CD14-positive monocyte (primary cell): ENCODE measurements at regions not wholly inside any gene's neighbourhood (a gene's known extent, or its start where the extent isn't known, plus 50 kb on each side); places are given as distances from the start of the nearest gene placed in this dataset.

Experiments
- DNase-seq, 3 donors: peaks; one replicate each; pipeline ENCODE4 v3.0.0-alpha.2; 2011 to 2022
- H2AFZ ChIP-seq: 2 replicates; pipeline ENCODE4 v1.6.0; 2012; ENCODE audit warnings: mild to moderate bottlenecking, low read depth, low read length, inconsistent platforms; ENCODE audit not compliant: insufficient read depth, poor library complexity, severe bottlenecking
- H3K27ac ChIP-seq, 2 donors: 1 replicate in 1 of 2; 2 replicates in 1 of 2; pipeline ENCODE4 v1.5.1; 2012 to 2013; ENCODE audit warnings: low read length in 2 of 2, control low read depth in 1 of 2, inconsistent platforms in 1 of 2, low read depth in 1 of 2, mild to moderate bottlenecking in 1 of 2
- H3K27me3 ChIP-seq, 2 donors: one replicate each; pipeline versions ENCODE4 v1.6.0 to v1.6.1; 2011 to 2013; ENCODE audit warnings: low read length in 2 of 2; ENCODE audit not compliant: control insufficient read depth in 2 of 2, insufficient read depth in 2 of 2
- H3K36me3 ChIP-seq, 2 donors: replicated peaks in 1 of 2; 1 replicate in 1 of 2; 2 replicates in 1 of 2; pipeline versions ENCODE4 v1.5.1 to v1.6.1; 2012 to 2013; ENCODE audit warnings: low read length in 2 of 2, control low read depth in 1 of 2, inconsistent platforms in 1 of 2, mild to moderate bottlenecking in 1 of 2; ENCODE audit not compliant: insufficient read depth in 2 of 2, control insufficient read depth in 1 of 2
- H3K4me1 ChIP-seq, 2 donors: 1 replicate in 1 of 2; 2 replicates in 1 of 2; pipeline versions ENCODE4 v1.5.1 to v1.6.1; 2012 to 2013; ENCODE audit warnings: low read length in 2 of 2, control low read depth in 1 of 2, inconsistent platforms in 1 of 2, mild to moderate bottlenecking in 1 of 2, moderate library complexity in 1 of 2; ENCODE audit not compliant: insufficient read depth in 2 of 2, control insufficient read depth in 1 of 2
- H3K4me2 ChIP-seq: replicated peaks from 2 replicates; pipeline ENCODE3; 2012; ENCODE audit warnings: low read length, moderate library complexity, mild to moderate bottlenecking; ENCODE audit not compliant: poor library complexity, severe bottlenecking; ENCODE audit errors: extremely low read depth
- H3K4me3 ChIP-seq, 3 experiments: fragments of 200-600 bp in 1 of 3; sonication (generic) in 1 of 3; replicated peaks in 1 of 3; 1 replicate in 2 of 3; 2 replicates in 1 of 3; pipeline ENCODE4 v1.5.1; 2011 to 2013; ENCODE audit warnings: low read length in 3 of 3, mild to moderate bottlenecking in 3 of 3, control low read depth in 2 of 3, low read depth in 2 of 3, inconsistent platforms in 1 of 3, moderate library complexity in 1 of 3
- H3K79me2 ChIP-seq: 2 replicates; pipeline ENCODE4 v1.6.0; 2012; ENCODE audit warnings: mild to moderate bottlenecking, control low read depth, inconsistent platforms, low read length, moderate library complexity; ENCODE audit not compliant: insufficient read depth
- H3K9ac ChIP-seq: 2 replicates; pipeline ENCODE4 v1.6.0; 2017; ENCODE audit warnings: low read length, mild to moderate bottlenecking; ENCODE audit not compliant: insufficient read depth, poor library complexity, severe bottlenecking
- H3K9me3 ChIP-seq, 2 donors: replicated peaks in 1 of 2; 1 replicate in 1 of 2; 2 replicates in 1 of 2; pipeline versions ENCODE4 v1.5.1 to v1.6.1; 2012 to 2013; ENCODE audit warnings: low read length in 2 of 2, control low read depth in 1 of 2; ENCODE audit not compliant: control insufficient read depth in 1 of 2, insufficient read depth in 1 of 2
- H4K20me1 ChIP-seq: 2 replicates; pipeline ENCODE4 v1.6.0; 2012; ENCODE audit warnings: mild to moderate bottlenecking, low read length, control low read depth, moderate library complexity; ENCODE audit not compliant: insufficient read depth
- H3K27ac Mint-ChIP-seq, 7 donors: one replicate each; pipeline ENCODE4 v1.8.0; 2020; ENCODE audit warnings: mild to moderate bottlenecking in 7 of 7, mixed read lengths in 7 of 7, moderate library complexity in 6 of 7, inconsistent platforms in 2 of 7
- H3K27me3 Mint-ChIP-seq, 3 donors: one replicate each; pipeline ENCODE4 v1.8.0; 2021 to 2022; ENCODE audit warnings: low read depth in 3 of 3, mild to moderate bottlenecking in 3 of 3, mixed read lengths in 3 of 3, moderate library complexity in 3 of 3, inconsistent platforms in 1 of 3
- H3K36me3 Mint-ChIP-seq, 2 donors: one replicate each; pipeline ENCODE4 v1.8.0; 2020; ENCODE audit warnings: mixed read lengths in 2 of 2, inconsistent platforms in 1 of 2, mild to moderate bottlenecking in 1 of 2
- H3K4me1 Mint-ChIP-seq: one replicate; pipeline ENCODE4 v1.8.0; 2020; ENCODE audit warnings: mild to moderate bottlenecking, mixed read lengths
- H3K4me3 Mint-ChIP-seq, 2 donors: one replicate each; pipeline ENCODE4 v1.8.0; 2020; ENCODE audit warnings: mild to moderate bottlenecking in 2 of 2, mixed read lengths in 2 of 2, moderate library complexity in 1 of 2
- H3K9me3 Mint-ChIP-seq, 7 donors: one replicate each; pipeline ENCODE4 v1.8.0; 2020 to 2022; ENCODE audit warnings: mixed read lengths in 7 of 7, mild to moderate bottlenecking in 6 of 7, moderate library complexity in 6 of 7, inconsistent platforms in 2 of 7
- WGBS: methylation state at CpG from one replicate; pipeline ENCODE4 v1.1.5; 2013; ENCODE audit warnings: missing lambda C conversion rate; ENCODE audit not compliant: insufficient coverage; 5-methylcytosine and 5-hydroxymethylcytosine counted together
- intact Hi-C, 2 donors: fragments of 100-400 bp; cut with micrococcal nuclease; formaldehyde crosslinking; loops; one replicate each; pipeline versions ENCODE4 v1.15.0 to v1.15.1; 2023
- TF ChIP-seq, protein P1 (sequence below): fragments of 200-600 bp; IDR thresholded peaks from one replicate; pipeline ENCODE4 v1.8.0; 2022; ENCODE audit warnings: antibody characterized with exemption, mild to moderate bottlenecking

GRCh38 chr14:28300356-28300755 is 466.2 kb upstream of the FOXG1 start:
- no peak overlapping the region for H3K9ac ChIP-seq
- peaks cover 0 to 2% (median 0%) of the 10 kb centered on the region in 3 donors for H3K27me3 Mint-ChIP-seq
- H3K36me3 Mint-ChIP-seq: no peaks in the 10 kb centered on the region

DNA sequence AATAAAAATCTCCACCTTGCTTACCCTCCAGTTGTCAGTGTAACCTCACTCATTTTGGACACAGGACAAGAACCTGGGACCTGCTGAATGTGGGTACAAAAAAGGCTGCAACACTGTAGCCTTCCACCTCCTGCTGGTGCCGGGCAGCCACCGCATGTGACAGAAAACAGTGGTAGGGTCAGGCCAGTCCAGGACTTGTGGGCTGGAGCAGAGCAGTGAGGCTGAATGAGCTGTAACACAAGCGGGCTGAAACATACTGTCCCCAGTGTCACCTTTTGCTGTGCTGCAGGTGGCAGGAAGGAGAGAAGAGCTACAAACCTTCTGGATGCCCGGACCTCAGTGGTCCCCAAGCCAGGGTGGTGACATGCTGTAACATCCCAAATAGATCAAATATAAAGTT is 465.4 kb upstream of the FOXG1 start:
- intact Hi-C loops: no loop called here
- H3K79me2 ChIP-seq: no peaks in the 10 kb centered on the region
- H3K36me3 ChIP-seq: no peaks in the 10 kb centered on the region
- no peak overlapping the region for H3K9ac ChIP-seq
- no peak overlapping the region for H3K4me3 Mint-ChIP-seq
- TF ChIP-seq, protein P1, sequence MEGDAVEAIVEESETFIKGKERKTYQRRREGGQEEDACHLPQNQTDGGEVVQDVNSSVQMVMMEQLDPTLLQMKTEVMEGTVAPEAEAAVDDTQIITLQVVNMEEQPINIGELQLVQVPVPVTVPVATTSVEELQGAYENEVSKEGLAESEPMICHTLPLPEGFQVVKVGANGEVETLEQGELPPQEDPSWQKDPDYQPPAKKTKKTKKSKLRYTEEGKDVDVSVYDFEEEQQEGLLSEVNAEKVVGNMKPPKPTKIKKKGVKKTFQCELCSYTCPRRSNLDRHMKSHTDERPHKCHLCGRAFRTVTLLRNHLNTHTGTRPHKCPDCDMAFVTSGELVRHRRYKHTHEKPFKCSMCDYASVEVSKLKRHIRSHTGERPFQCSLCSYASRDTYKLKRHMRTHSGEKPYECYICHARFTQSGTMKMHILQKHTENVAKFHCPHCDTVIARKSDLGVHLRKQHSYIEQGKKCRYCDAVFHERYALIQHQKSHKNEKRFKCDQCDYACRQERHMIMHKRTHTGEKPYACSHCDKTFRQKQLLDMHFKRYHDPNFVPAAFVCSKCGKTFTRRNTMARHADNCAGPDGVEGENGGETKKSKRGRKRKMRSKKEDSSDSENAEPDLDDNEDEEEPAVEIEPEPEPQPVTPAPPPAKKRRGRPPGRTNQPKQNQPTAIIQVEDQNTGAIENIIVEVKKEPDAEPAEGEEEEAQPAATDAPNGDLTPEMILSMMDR: no peak
- H3K27me3 Mint-ChIP-seq: peaks cover 0 to 2% (median 0%) of the 10 kb centered on the region in 3 donors
- no peaks in the 10 kb centered on the region for H3K4me1 Mint-ChIP-seq
- no peaks in the 10 kb centered on the region for H3K27me3 ChIP-seq
- H2AFZ ChIP-seq: no peak overlapping the region
- H3K4me2 ChIP-seq: no peak overlapping the region
- DNase-seq: no peak
- 79% methylated on average over 2 of the region's 4 CpGs for WGBS
- no peaks in the 10 kb centered on the region for H4K20me1 ChIP-seq
- no peak overlapping the region for H3K4me3 ChIP-seq
- H3K4me1 ChIP-seq: no peaks in the 10 kb centered on the region
- peaks cover 6 to 12% of the 10 kb centered on the region in 2 donors for H3K9me3 ChIP-seq
- H3K27ac Mint-ChIP-seq: no peak overlapping the region
- no peak overlapping the region for H3K27ac ChIP-seq
- no peaks in the 10 kb centered on the region for H3K36me3 Mint-ChIP-seq
- H3K9me3 Mint-ChIP-seq: peaks cover 0 to 24% (median 7%) of the 10 kb centered on the region in 7 donors

More at GRCh38 chr14:28300356-28300755, 466.2 kb upstream of the FOXG1 start:
- Histone ChIP-seq H3K4me3 (no peak overlapping the region), H3K36me3 (no peaks in the 10 kb centered on the region), H3K4me1 (no peaks in the 10 kb centered on the region), H3K9me3 (peaks cover 6 to 15% of the 10 kb centered on the region in 2 donors), H3K27ac (no peak overlapping the region), H4K20me1 (no peaks in the 10 kb centered on the region), H3K4me2 (no peak overlapping the region), H3K27me3 (no peaks in the 10 kb centered on the region), H3K79me2 (no peaks in the 10 kb centered on the region), H2AFZ (no peak overlapping the region)
- Mint-ChIP-seq H3K9me3 (peaks cover 0 to 24% (median 7%) of the 10 kb centered on the region in 7 donors), H3K4me3 (no peak overlapping the region), H3K4me1 (no peaks in the 10 kb centered on the region), H3K27ac (no peak overlapping the region)
- intact Hi-C loops: no loop called here
- TF ChIP-seq, protein P1: no peak
- no peak for DNase-seq
